Thyroid gland (tissue), 4 donors: ENCODE measurements at regions not wholly inside any gene's neighbourhood (a gene's known extent, or its start where the extent isn't known, plus 50 kb on each side); places are given as distances from the start of the nearest gene placed in this dataset.
"Not testable (repeated sequence)": the region's sequence is repeated elsewhere in the genome, so short reads cannot be mapped to it uniquely, and the experiment has no call there.

Source experiments
- POLR2A ChIP-seq, 2 donors: fragments of 450-650 bp; IDR thresholded peaks; one replicate each; pipeline ENCODE4 v1.6.1; 2017; ENCODE audit warnings: antibody characterized with exemption in 2 of 2, mild to moderate bottlenecking in 2 of 2, moderate library complexity in 1 of 2
- TF ChIP-seq, protein P1 (sequence below), 6 experiments: fragments of 200-600 bp in 3 of 6; fragments of 450-650 bp in 3 of 6; sonication (generic) in 3 of 6; IDR thresholded peaks; one replicate each; pipeline ENCODE4 v1.5.1; 2016 to 2019; ENCODE audit warnings: antibody characterized with exemption in 6 of 6, mild to moderate bottlenecking in 2 of 6, inconsistent platforms in 1 of 6, moderate library complexity in 1 of 6

DNA sequence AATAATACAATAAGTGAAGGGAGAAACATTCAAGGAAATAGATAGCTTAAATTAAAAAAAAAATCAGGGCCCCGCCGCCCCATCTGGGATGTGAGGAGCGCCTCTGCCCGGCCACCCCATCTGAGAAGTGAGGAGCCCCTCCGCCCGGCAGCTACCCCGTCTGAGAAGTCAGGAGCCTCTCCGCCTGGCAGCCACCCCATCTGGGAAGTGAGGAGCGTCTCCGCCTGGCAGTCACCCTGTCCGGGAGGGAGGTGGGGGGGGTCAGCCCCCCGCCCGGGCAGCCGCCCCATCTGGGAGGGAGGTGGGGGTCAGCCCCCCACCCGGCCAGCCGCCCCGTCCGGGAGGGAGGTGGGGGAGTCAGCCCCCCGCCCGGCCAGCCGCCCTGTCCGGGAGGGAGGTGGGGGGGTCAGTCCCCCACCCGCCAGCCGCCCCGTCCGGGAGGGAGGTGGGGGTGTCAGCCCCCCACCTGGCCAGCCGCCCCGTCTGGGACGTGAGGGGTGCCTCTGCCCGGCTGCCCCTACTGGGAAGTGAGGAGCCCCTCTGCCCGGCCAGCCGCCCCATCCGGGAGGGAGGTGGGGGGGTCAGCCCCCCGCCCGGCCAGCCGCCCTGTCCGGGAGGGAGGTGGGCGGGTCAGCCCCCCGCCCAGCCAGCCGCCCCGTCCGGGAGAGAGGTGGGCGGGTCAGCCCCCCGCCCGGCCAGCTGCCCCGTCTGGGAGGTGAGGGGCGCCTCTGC, 3019.4 kb upstream of the TEKT4 start:
- TF ChIP-seq, protein P1, sequence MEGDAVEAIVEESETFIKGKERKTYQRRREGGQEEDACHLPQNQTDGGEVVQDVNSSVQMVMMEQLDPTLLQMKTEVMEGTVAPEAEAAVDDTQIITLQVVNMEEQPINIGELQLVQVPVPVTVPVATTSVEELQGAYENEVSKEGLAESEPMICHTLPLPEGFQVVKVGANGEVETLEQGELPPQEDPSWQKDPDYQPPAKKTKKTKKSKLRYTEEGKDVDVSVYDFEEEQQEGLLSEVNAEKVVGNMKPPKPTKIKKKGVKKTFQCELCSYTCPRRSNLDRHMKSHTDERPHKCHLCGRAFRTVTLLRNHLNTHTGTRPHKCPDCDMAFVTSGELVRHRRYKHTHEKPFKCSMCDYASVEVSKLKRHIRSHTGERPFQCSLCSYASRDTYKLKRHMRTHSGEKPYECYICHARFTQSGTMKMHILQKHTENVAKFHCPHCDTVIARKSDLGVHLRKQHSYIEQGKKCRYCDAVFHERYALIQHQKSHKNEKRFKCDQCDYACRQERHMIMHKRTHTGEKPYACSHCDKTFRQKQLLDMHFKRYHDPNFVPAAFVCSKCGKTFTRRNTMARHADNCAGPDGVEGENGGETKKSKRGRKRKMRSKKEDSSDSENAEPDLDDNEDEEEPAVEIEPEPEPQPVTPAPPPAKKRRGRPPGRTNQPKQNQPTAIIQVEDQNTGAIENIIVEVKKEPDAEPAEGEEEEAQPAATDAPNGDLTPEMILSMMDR (IDR thresholded peaks at IDR 0.05) = not testable (repeated sequence)
- TF ChIP-seq POLR2A (IDR thresholded peaks at IDR 0.05) = not testable (repeated sequence)
